ENCODE measurements at regions not wholly inside any gene's neighbourhood (a gene's known extent, or its start where the extent isn't known, plus 50 kb on each side); places are given as distances from the start of the nearest gene placed in this dataset.

DNA sequence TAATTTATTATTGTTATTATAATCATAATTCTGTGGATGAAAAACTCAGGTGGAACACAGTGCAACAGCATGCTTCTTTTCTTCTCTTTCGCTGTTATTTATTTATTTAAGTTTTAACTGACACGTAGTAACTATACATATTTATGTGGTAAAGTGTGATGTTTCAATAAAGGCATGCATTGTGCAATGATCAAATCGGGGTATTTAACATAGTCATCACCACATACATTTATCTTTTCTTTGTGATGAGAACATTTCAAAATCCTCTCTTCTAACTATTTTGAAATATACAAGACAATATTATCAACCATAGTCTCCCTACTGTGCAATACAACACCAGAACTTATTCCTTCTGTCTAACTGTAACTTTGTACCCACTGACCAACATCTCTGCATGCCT, 152.5 kb upstream of the LYZL1 start:
- no peaks in the 10 kb centered on the region for H3K36me3 ChIP-seq (ENCODE audit: insufficient read depth, low read length)
- H3K4me3 ChIP-seq (ENCODE audit: low read depth, low read length): no peak overlapping the region
- H3K79me2 ChIP-seq (ENCODE audit: control insufficient read depth, insufficient read depth, low read length, unreplicated experiment): no peaks in the 10 kb centered on the region
- H3K27me3 ChIP-seq (ENCODE audit: insufficient read depth, low read length): no peaks in the 10 kb centered on the region
- peaks cover 19% of the 10 kb centered on the region for H3K4me1 ChIP-seq (ENCODE audit: control insufficient read depth, insufficient read depth, low read length, unreplicated experiment)
- H2AFZ ChIP-seq (ENCODE audit: low read length, unreplicated experiment): peak overlapping the region; percentile 58
- no peak overlapping the region for H3K27ac ChIP-seq (ENCODE audit: low read depth, low read length)

- no peaks in the 10 kb centered on the region for H3K79me2 ChIP-seq (ENCODE audit: control insufficient read depth, insufficient read depth, low read length, unreplicated experiment)
- peaks cover 15% of the 10 kb centered on the region for H3K4me1 ChIP-seq (ENCODE audit: control insufficient read depth, insufficient read depth, low read length, unreplicated experiment)
- H3K36me3 ChIP-seq (ENCODE audit: insufficient read depth, low read length): no peaks in the 10 kb centered on the region
- H2AFZ ChIP-seq (ENCODE audit: low read length, unreplicated experiment): peak overlapping the region; percentile 43
- no peak overlapping the region for H3K4me3 ChIP-seq (ENCODE audit: low read depth, low read length)
- H3K27ac ChIP-seq (ENCODE audit: low read depth, low read length): peak overlapping the region; percentile 96; the same call in 1 of the 2 replicates
- no peaks in the 10 kb centered on the region for H3K27me3 ChIP-seq (ENCODE audit: insufficient read depth, low read length)
Measured at GRCh38 chr10:29140151-29140550, 148.7 kb upstream of the LYZL1 start.

DNA sequence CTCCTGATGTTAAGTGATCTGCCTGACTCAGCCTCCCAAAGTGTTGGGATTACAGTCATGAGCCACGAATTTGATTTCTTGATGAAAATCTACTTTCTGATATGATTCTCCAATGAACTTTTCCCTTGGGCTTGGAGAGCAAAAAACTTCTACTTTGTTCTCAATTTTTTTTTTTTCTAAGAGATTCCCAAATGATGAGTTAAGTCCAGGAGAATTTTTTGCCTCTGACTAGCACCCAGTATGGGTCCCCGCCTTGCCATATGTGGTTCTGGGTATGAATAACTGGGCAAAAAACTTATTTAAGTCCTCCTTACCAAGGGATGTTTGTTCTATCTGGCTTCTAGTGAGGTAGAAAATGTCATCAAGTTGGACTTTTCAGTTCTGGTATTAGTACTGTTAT, 147.9 kb upstream of the LYZL1 start:
- Histone ChIP-seq H3K4me3 (ENCODE audit: low read depth, low read length) (peak overlapping the region; percentile 25; the same call in 1 of the 2 replicates), H3K36me3 (ENCODE audit: insufficient read depth, low read length) (no peaks in the 10 kb centered on the region), H3K27ac (ENCODE audit: low read depth, low read length) (peak overlapping the region; percentile 96), H2AFZ (ENCODE audit: low read length, unreplicated experiment) (peak overlapping the region; percentile 20), H3K4me1 (ENCODE audit: control insufficient read depth, insufficient read depth, low read length, unreplicated experiment) (peaks cover 15% of the 10 kb centered on the region), H3K79me2 (ENCODE audit: control insufficient read depth, insufficient read depth, low read length, unreplicated experiment) (no peaks in the 10 kb centered on the region), H3K27me3 (ENCODE audit: insufficient read depth, low read length) (no peaks in the 10 kb centered on the region)

DNA sequence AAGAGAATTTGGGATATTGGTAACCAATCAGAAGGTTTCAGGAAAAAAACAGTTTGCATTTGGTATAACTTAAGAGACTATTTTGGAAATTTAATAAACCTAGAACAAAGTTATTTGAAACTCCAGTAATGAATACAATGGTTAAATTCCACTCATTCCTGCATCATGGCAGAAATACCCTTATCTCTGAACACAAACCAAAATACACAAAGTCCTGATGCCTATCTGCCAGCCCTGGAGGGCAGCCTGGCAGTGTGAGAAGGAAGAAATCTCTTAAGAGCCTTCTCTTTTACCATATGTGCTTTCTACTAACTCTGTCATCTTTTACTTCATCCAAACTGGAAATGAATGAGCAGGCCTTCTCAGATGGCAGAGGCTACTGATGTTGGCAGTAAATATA, 147.1 kb upstream of the LYZL1 start:
- Histone ChIP-seq H3K79me2 (ENCODE audit: control insufficient read depth, insufficient read depth, low read length, unreplicated experiment) (no peaks in the 10 kb centered on the region), H3K4me3 (ENCODE audit: low read depth, low read length) (peak overlapping the region; percentile 25; the same call in 1 of the 2 replicates), H3K36me3 (ENCODE audit: insufficient read depth, low read length) (no peaks in the 10 kb centered on the region), H3K27ac (ENCODE audit: low read depth, low read length) (peak overlapping the region; percentile 96), H3K27me3 (ENCODE audit: insufficient read depth, low read length) (no peaks in the 10 kb centered on the region), H2AFZ (ENCODE audit: low read length, unreplicated experiment) (peak overlapping the region; percentile 34), H3K4me1 (ENCODE audit: control insufficient read depth, insufficient read depth, low read length, unreplicated experiment) (peaks cover 15% of the 10 kb centered on the region)

GRCh38 chr10:29142516-29143314, 146.2 kb upstream of the LYZL1 start:
- H3K4me3 ChIP-seq (ENCODE audit: low read depth, low read length): no peak overlapping the region
- H3K4me1 ChIP-seq (ENCODE audit: control insufficient read depth, insufficient read depth, low read length, unreplicated experiment): peaks cover 15% of the 10 kb centered on the region
- no peaks in the 10 kb centered on the region for H3K36me3 ChIP-seq (ENCODE audit: insufficient read depth, low read length)
- H3K27ac ChIP-seq (ENCODE audit: low read depth, low read length): peak overlapping the region; percentile 96
- H2AFZ ChIP-seq (ENCODE audit: low read length, unreplicated experiment): no peak overlapping the region
- no peaks in the 10 kb centered on the region for H3K27me3 ChIP-seq (ENCODE audit: insufficient read depth, low read length)
- no peaks in the 10 kb centered on the region for H3K79me2 ChIP-seq (ENCODE audit: control insufficient read depth, insufficient read depth, low read length, unreplicated experiment)

- Histone ChIP-seq H2AFZ (ENCODE audit: low read length, unreplicated experiment) (no peak overlapping the region), H3K27ac (ENCODE audit: low read depth, low read length) (no peak overlapping the region), H3K79me2 (ENCODE audit: control insufficient read depth, insufficient read depth, low read length, unreplicated experiment) (no peaks in the 10 kb centered on the region), H3K4me3 (ENCODE audit: low read depth, low read length) (no peak overlapping the region), H3K36me3 (ENCODE audit: insufficient read depth, low read length) (no peaks in the 10 kb centered on the region), H3K27me3 (ENCODE audit: insufficient read depth, low read length) (no peaks in the 10 kb centered on the region), H3K4me1 (ENCODE audit: control insufficient read depth, insufficient read depth, low read length, unreplicated experiment) (peaks cover 15% of the 10 kb centered on the region)
Measured at GRCh38 chr10:29144126-29144525, 144.7 kb upstream of the LYZL1 start.

DNA sequence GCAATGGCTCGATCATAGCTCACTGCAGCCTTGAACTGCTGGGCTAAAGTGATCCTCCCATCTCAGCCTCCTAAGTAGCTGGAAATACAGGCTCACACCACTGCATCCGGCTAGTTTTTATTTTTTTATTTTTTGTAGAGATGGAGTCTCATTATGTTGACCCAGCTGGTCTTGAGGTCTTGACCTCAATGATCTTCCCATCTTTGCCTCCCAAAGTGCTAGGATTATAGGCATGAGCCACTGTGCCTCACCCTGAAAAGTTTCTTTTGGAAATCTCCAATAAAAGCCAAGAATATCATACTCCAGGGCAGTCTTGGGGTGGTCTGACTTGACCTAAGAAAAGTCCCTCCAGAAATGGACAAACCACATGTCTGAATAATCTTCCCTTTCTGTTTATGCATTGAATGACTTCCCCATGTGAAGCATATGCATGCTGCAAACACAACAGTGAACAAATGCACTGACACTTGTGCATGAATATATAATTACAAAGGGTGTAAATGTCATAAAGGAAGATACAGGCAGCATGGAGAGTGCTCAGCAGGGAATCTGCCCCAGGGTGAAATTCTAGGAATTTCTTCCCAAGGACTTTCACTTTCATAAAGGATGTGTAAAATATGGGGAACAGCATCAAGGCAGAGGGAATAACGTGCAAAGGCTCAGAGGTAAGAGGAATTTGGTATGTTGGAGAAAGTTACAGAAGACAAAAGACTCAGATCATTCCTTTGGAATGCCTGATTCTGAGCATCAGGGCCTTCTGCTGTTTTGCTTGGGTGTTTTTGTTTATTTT, 142.4 kb upstream of the LYZL1 start:
- Histone ChIP-seq H3K27me3 (ENCODE audit: insufficient read depth, low read length) (no peaks in the 10 kb centered on the region), H3K4me3 (ENCODE audit: low read depth, low read length) (no peak overlapping the region), H3K79me2 (ENCODE audit: control insufficient read depth, insufficient read depth, low read length, unreplicated experiment) (no peaks in the 10 kb centered on the region), H2AFZ (ENCODE audit: low read length, unreplicated experiment) (no peak overlapping the region), H3K4me1 (ENCODE audit: control insufficient read depth, insufficient read depth, low read length, unreplicated experiment) (peaks cover 10% of the 10 kb centered on the region), H3K36me3 (ENCODE audit: insufficient read depth, low read length) (no peaks in the 10 kb centered on the region), H3K27ac (ENCODE audit: low read depth, low read length) (no peak overlapping the region)

- no peaks in the 10 kb centered on the region for H3K79me2 ChIP-seq (ENCODE audit: control insufficient read depth, insufficient read depth, low read length, unreplicated experiment)
- no peak overlapping the region for H3K27ac ChIP-seq (ENCODE audit: low read depth, low read length)
Measured at GRCh38 chr10:29150010-29150409, 138.9 kb upstream of the LYZL1 start.

DNA sequence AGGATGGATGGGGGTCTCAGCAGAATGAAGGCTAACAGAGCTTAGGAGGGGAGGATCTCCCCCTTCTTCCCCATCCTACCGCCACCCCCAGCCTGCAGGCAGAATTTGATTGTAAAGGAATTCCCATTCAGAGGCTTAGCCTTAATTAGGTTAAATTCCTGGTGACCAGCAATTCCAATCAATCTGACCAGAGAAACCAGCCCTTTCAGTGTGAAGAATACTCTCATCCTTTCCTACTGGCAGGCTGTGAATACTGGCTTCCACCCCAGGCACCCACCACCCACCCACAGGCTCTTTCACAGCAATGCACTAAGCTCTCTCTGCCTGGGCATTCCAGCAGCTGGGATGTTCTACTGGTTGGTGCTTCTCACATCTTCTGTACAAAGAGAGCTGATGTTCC, 137.9 kb upstream of the LYZL1 start:
- Histone ChIP-seq H3K27ac (ENCODE audit: low read depth, low read length) (no peak overlapping the region), H2AFZ (ENCODE audit: low read length, unreplicated experiment) (no peak overlapping the region), H3K27me3 (ENCODE audit: insufficient read depth, low read length) (no peaks in the 10 kb centered on the region), H3K4me3 (ENCODE audit: low read depth, low read length) (no peak overlapping the region), H3K36me3 (ENCODE audit: insufficient read depth, low read length) (no peaks in the 10 kb centered on the region), H3K79me2 (ENCODE audit: control insufficient read depth, insufficient read depth, low read length, unreplicated experiment) (no peaks in the 10 kb centered on the region), H3K4me1 (ENCODE audit: control insufficient read depth, insufficient read depth, low read length, unreplicated experiment) (no peaks in the 10 kb centered on the region)

More at GRCh38 chr10:29150010-29150409, 138.9 kb upstream of the LYZL1 start:
- Histone ChIP-seq H2AFZ (ENCODE audit: low read length, unreplicated experiment) (no peak overlapping the region), H3K4me3 (ENCODE audit: low read depth, low read length) (no peak overlapping the region), H3K27me3 (ENCODE audit: insufficient read depth, low read length) (no peaks in the 10 kb centered on the region), H3K4me1 (ENCODE audit: control insufficient read depth, insufficient read depth, low read length, unreplicated experiment) (no peaks in the 10 kb centered on the region), H3K36me3 (ENCODE audit: insufficient read depth, low read length) (no peaks in the 10 kb centered on the region)

- Histone ChIP-seq H3K4me1 (ENCODE audit: control insufficient read depth, insufficient read depth, low read length, unreplicated experiment) (peaks cover 15% of the 10 kb centered on the region), H3K79me2 (ENCODE audit: control insufficient read depth, insufficient read depth, low read length, unreplicated experiment) (no peaks in the 10 kb centered on the region), H3K27ac (ENCODE audit: low read depth, low read length) (no peak overlapping the region), H3K27me3 (ENCODE audit: insufficient read depth, low read length) (no peaks in the 10 kb centered on the region), H2AFZ (ENCODE audit: low read length, unreplicated experiment) (no peak overlapping the region), H3K36me3 (ENCODE audit: insufficient read depth, low read length) (no peaks in the 10 kb centered on the region), H3K4me3 (ENCODE audit: low read depth, low read length) (no peak overlapping the region)
Measured at GRCh38 chr10:29157321-29157720, 131.5 kb upstream of the LYZL1 start.

Data from ACC112 (cell line).